GM12873 (cell line): ENCODE measurements at regions not wholly inside any gene's neighbourhood (a gene's known extent, or its start where the extent isn't known, plus 50 kb on each side); places are given as distances from the start of the nearest gene placed in this dataset.

Experiments
- TF ChIP-seq, protein P1 (sequence below): IDR thresholded peaks from 2 replicates; pipeline ENCODE4 v1.5.1; 2012; ENCODE audit warnings: low read depth, mild to moderate bottlenecking, moderate library complexity, low read length, control low read depth; ENCODE audit not compliant: insufficient read depth; ENCODE audit errors: missing control alignments

DNA sequence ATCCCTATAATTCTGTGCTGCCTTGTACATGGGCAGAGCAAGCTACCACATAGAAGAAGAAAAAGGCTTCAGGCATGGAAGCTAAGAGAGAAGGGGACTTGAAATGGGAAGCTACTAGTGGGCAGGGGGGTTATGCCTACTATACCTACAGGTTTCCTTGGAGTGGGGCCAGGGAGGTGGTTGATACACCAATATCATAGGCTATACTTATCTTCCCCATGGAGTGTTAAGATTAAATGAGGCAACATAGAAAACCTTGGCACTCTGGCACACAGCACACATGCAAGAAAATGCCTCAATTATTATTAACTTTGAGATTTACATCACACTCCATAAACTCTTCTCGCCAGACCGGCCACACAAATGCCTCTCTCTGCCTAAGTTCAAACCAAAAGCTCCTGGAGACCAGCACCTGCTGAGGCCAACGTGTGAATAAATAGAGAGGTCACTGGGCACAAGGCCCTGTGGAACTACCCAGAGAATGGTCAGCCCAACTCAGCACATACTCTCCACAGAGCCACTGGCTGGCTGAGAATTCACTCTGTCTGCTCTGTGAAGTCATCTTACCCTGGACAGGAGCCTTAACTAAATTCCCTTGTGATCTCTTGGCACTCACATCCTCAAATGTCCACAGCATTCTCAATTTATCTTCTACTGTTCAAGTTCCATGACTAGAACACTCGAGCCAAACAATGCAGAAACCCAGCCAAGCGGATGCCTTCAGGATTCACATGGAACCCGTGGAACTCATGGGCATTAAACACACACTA lies 498.7 kb downstream of the BCL11A start:
- TF ChIP-seq, protein P1, sequence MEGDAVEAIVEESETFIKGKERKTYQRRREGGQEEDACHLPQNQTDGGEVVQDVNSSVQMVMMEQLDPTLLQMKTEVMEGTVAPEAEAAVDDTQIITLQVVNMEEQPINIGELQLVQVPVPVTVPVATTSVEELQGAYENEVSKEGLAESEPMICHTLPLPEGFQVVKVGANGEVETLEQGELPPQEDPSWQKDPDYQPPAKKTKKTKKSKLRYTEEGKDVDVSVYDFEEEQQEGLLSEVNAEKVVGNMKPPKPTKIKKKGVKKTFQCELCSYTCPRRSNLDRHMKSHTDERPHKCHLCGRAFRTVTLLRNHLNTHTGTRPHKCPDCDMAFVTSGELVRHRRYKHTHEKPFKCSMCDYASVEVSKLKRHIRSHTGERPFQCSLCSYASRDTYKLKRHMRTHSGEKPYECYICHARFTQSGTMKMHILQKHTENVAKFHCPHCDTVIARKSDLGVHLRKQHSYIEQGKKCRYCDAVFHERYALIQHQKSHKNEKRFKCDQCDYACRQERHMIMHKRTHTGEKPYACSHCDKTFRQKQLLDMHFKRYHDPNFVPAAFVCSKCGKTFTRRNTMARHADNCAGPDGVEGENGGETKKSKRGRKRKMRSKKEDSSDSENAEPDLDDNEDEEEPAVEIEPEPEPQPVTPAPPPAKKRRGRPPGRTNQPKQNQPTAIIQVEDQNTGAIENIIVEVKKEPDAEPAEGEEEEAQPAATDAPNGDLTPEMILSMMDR, result no peak

DNA sequence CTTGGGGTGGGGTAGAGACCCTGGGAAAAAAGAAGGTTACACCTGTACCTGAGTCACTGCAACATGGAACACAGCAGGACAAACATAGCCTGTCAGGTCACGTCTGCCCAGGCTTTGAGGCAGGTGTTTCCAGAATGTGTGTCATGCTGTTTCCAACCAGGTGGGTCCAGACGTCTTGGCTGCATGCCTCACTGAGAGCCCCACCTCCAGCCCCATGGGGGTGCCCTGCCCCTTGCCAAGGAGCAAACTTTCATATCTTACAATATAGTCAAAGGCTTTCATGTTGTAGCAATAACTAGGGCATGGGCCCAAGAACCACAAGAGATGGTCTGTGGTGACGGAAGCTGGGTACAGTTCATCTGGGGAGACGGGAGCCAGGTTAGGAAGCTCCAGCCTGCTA lies 499.7 kb downstream of the BCL11A start:
- TF ChIP-seq, protein P1, result no peak

DNA sequence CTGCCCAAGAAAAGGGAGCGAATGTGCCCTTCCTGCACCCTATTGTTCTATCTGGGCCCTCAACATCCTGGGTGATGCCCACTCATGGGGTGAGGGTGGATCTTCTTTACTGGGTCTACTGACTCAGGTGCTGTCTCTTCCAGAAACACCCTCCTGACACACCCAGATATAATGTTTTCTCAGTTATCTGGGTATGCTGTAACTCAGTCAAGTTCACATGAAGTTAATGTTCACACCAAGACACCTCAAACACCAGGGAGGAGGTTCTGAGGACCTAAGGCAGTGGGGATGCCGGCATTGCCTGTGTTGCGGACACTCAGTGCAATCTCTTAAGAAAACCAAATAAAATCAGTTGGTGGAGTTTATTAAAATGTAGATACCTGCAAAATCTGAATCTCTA lies 500.9 kb downstream of the BCL11A start:
- TF ChIP-seq, protein P1, result no peak

DNA sequence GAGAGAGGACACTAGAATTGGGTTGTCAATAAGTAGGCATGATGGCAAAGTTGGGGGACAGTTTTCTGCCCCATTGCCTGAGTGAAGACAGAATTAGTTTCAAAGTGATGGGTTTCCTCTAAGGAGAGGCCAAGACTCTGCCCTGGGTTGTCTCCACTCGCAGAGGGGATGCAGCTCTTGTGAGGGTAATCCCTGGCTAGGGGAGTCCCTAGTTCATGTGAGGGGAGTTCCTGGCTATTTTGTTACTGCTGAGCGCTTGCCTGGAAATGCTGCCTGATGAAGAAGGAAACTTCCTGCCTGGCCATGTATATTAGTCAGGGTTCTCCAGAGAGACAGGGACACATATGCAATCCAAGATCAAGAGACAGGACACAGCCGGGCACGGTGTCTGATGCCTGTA lies 501.5 kb downstream of the BCL11A start:
- TF ChIP-seq, protein P1, result no peak

DNA sequence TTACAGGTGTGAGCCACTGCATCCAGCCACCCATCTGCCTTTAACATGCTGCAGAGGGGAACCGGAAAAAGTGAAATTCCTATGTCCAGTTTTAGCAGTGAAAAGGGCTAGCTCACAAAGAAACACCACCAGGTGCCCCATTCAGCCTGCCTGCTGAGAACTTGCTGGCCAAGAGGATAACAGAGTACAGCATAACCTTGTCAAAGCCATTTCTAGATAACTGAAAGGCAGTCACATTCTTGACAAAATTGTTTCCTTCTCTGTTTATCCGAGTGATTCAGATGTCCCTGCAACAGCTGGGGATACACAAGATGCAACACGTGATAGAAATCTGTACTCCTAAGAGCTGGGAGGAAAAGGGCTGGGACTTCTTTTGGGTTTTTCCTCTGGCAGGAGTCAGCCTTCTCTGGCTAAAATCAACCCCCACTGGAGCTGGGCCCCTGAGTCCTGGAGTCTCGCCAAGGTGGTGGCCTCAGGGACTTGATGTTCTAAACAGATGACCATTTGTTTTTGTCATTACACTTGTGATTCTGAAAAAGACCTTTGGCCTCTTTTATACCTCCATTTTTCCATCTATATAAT lies 505.4 kb downstream of the BCL11A start:
- TF ChIP-seq, protein P1, result no peak

DNA sequence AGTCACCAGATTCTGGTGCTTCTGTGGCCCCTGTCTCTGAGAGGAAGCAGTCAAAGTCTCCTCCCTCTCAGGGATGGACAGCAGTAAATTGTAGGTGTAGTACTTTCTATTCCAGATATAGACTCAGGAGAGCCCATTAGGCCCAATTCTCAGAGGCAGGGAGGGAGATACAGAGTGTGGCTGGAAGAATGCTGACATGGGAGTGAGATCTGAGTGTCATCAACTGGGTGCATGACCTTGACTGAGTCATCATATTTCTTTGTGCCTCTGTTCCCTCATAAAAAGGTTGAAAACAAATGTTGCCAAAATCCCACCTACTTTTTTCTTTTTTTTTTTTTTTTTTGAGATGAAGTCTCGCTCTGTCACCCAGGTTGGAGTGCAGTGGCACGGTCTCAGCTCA lies 506.1 kb downstream of the BCL11A start:
- TF ChIP-seq, protein P1, result no peak

DNA sequence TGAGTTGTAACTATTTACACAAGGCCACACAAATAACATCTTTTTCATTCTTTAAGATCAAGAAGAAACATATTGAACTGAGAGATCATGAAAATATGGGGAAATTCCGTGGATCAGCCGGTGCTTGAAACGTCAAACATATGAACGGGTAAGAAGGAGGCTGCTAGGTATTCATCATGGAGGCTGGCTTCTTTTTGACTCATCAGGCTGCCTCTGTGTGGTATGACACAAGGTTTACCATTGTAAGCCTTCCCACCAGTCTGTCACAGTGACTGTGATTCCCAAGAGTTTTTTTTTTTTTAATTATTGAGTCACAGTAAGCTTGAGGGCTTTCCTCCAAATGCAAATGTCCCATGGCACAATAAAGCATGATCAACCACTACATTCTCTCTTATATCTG lies 506.9 kb downstream of the BCL11A start:
- TF ChIP-seq, protein P1, result no peak
